GM23338 (cell line): ENCODE measurements at regions not wholly inside any gene's neighbourhood (a gene's known extent, or its start where the extent isn't known, plus 50 kb on each side); places are given as distances from the start of the nearest gene placed in this dataset.

Experiments
- ATAC-seq: fragments of 200-7000 bp; cut with Tn5 transposase; 3 replicates; pipeline ENCODE4 v1.9.1; 2020
- DNase-seq: peaks from one replicate; pipeline ENCODE4 v3.0.0-alpha.2; 2015; ENCODE audit warnings: low spot score
- H2AFZ ChIP-seq: fragments of 200-600 bp; sonication (generic); 2 replicates; pipeline ENCODE4 v1.8.0; 2016; ENCODE audit warnings: antibody characterized with exemption, mild to moderate bottlenecking, moderate library complexity
- H3F3A ChIP-seq: fragments of 200-600 bp; sonication (generic); replicated peaks from 2 replicates; pipeline ENCODE4 v1.8.0; 2017; ENCODE audit warnings: antibody characterized with exemption, mixed run types, low read depth
- H3K27ac ChIP-seq: fragments of 200-600 bp; sonication (generic); 2 replicates; pipeline ENCODE4 v1.6.1; 2016; ENCODE audit warnings: low read depth
- H3K27me3 ChIP-seq: fragments of 200-600 bp; sonication (generic); 2 replicates; pipeline ENCODE4 v1.8.0; 2016; ENCODE audit warnings: mild to moderate bottlenecking, mixed run types, moderate library complexity; ENCODE audit not compliant: insufficient read depth
- H3K36me3 ChIP-seq: fragments of 200-600 bp; sonication (generic); 2 replicates; pipeline ENCODE4 v1.8.0; 2016; ENCODE audit warnings: mild to moderate bottlenecking; ENCODE audit not compliant: insufficient read depth
- H3K4me1 ChIP-seq: fragments of 200-600 bp; sonication (generic); 2 replicates; pipeline ENCODE4 v1.8.0; 2016; ENCODE audit warnings: mild to moderate bottlenecking, moderate library complexity; ENCODE audit not compliant: insufficient read depth
- H3K4me2 ChIP-seq: fragments of 200-600 bp; sonication (generic); 2 replicates; pipeline ENCODE4 v1.7.1; 2017; ENCODE audit warnings: mixed run types
- H3K4me3 ChIP-seq: fragments of 200-600 bp; sonication (generic); 2 replicates; pipeline ENCODE4 v1.6.1; 2016; ENCODE audit warnings: mixed run types
- H3K79me2 ChIP-seq: fragments of 200-600 bp; sonication (generic); replicated peaks from 2 replicates; pipeline ENCODE4 v1.8.0; 2017; ENCODE audit warnings: mild to moderate bottlenecking; ENCODE audit not compliant: insufficient read depth
- H3K9me2 ChIP-seq: fragments of 200-600 bp; sonication (generic); 2 replicates; pipeline ENCODE4 v1.8.0; 2017; ENCODE audit not compliant: insufficient read depth
- H4K20me1 ChIP-seq: fragments of 200-600 bp; sonication (generic); replicated peaks from 2 replicates; pipeline ENCODE4 v1.8.0; 2017; ENCODE audit warnings: mild to moderate bottlenecking; ENCODE audit not compliant: insufficient read depth
- H3K27ac Mint-ChIP-seq: 2 replicates; pipeline ENCODE4 v1.8.0; 2020; ENCODE audit warnings: inconsistent platforms, mild to moderate bottlenecking, moderate library complexity, mixed read lengths
- H3K27me3 Mint-ChIP-seq: 3 replicates; pipeline ENCODE4 v1.8.0; 2022; ENCODE audit warnings: low read depth, mild to moderate bottlenecking, moderate library complexity, mixed read lengths, inconsistent platforms; ENCODE audit not compliant: insufficient read depth, poor library complexity
- H3K36me3 Mint-ChIP-seq: 3 replicates; pipeline ENCODE4 v1.8.0; 2021; ENCODE audit warnings: low read depth, mild to moderate bottlenecking, inconsistent platforms, moderate library complexity, mixed read lengths
- H3K4me1 Mint-ChIP-seq: 3 replicates; pipeline ENCODE4 v1.8.0; 2020; ENCODE audit warnings: mild to moderate bottlenecking, inconsistent platforms, mixed read lengths
- H3K4me3 Mint-ChIP-seq: 3 replicates; pipeline ENCODE4 v1.8.0; 2021; ENCODE audit warnings: moderate library complexity, mild to moderate bottlenecking, inconsistent platforms, mixed read lengths
- H3K9me3 Mint-ChIP-seq: 3 replicates; pipeline ENCODE4 v1.8.0; 2020; ENCODE audit warnings: moderate library complexity, mild to moderate bottlenecking, inconsistent platforms, mixed read lengths
- CREB1 ChIP-seq: fragments of 250-450 bp; sonication (Bioruptor Pico); IDR thresholded peaks from 2 replicates; pipeline ENCODE4 v1.5.0; 2020; ENCODE audit warnings: low read depth, mild to moderate bottlenecking, moderate library complexity
- EZH2 ChIP-seq: fragments of 200-600 bp; sonication (generic); IDR thresholded peaks from one replicate; pipeline ENCODE4 v1.8.0; 2017; ENCODE audit warnings: antibody characterized with exemption, mild to moderate bottlenecking, low read depth; ENCODE audit not compliant: unreplicated experiment
- EZH2phosphoT487 ChIP-seq: fragments of 200-600 bp; sonication (generic); IDR thresholded peaks from one replicate; pipeline ENCODE4 v1.8.1; 2018; ENCODE audit warnings: antibody characterized with exemption; ENCODE audit not compliant: unreplicated experiment
- JUNB ChIP-seq: IDR thresholded peaks from one replicate; pipeline ENCODE4 v1.6.1; 2016; ENCODE audit warnings: antibody characterized with exemption; ENCODE audit not compliant: unreplicated experiment
- NANOG ChIP-seq: IDR thresholded peaks from 2 replicates; pipeline ENCODE4 v1.6.1; 2016; ENCODE audit warnings: antibody characterized with exemption, borderline replicate concordance
- POLR2AphosphoS5 ChIP-seq: IDR thresholded peaks from 2 replicates; pipeline ENCODE4 v1.6.1; 2016; ENCODE audit warnings: antibody characterized with exemption, low read depth
- REST ChIP-seq: IDR thresholded peaks from one replicate; pipeline ENCODE4 v1.6.1; 2018; ENCODE audit warnings: antibody characterized with exemption; ENCODE audit not compliant: unreplicated experiment
- STAT1 ChIP-seq: IDR thresholded peaks from one replicate; pipeline ENCODE4 v1.6.1; 2016; ENCODE audit warnings: antibody characterized with exemption; ENCODE audit not compliant: unreplicated experiment
- ZNF331 ChIP-seq: fragments of 250-450 bp; sonication (Bioruptor Pico); IDR thresholded peaks from 2 replicates; pipeline ENCODE4 v1.5.0; 2020; ENCODE audit warnings: low read depth, mild to moderate bottlenecking, moderate library complexity
- ZNF462 ChIP-seq: fragments of 250-450 bp; sonication (Bioruptor Pico); IDR thresholded peaks from 2 replicates; pipeline ENCODE4 v1.5.0; 2020; ENCODE audit warnings: mild to moderate bottlenecking, moderate library complexity

GRCh38 chr5:67434466-67434865 lies 237.9 kb upstream of the CD180 start:
- peaks cover 8% of the 10 kb centered on the region for H3K9me2 ChIP-seq
- no peaks in the 10 kb centered on the region for H3K4me1 ChIP-seq
- H3K79me2 ChIP-seq: no peaks in the 10 kb centered on the region
- no peaks in the 10 kb centered on the region for H3K27me3 ChIP-seq
- no peaks in the 10 kb centered on the region for H3F3A ChIP-seq
- no peak overlapping the region for H3K27ac Mint-ChIP-seq
- no peak overlapping the region for H3K4me3 Mint-ChIP-seq
- H4K20me1 ChIP-seq: no peaks in the 10 kb centered on the region
- no peaks in the 10 kb centered on the region; the same call in 2 of the 3 replicates for H3K4me1 Mint-ChIP-seq
- no peaks in the 10 kb centered on the region for H3K36me3 Mint-ChIP-seq
- no peak for TF ChIP-seq REST
- no peak for TF ChIP-seq POLR2AphosphoS5
- no peak for TF ChIP-seq CREB1 (CRISPR knock-in tag)
- no peak for TF ChIP-seq STAT1
- no peak for TF ChIP-seq EZH2
- no peak for TF ChIP-seq NANOG
- no peak for TF ChIP-seq ZNF331
- no peak for TF ChIP-seq JUNB
- no peak for TF ChIP-seq ZNF462 (CRISPR knock-in tag)
- TF ChIP-seq EZH2phosphoT487: no peak
- H3K9me3 Mint-ChIP-seq: no peaks in the 10 kb centered on the region
- no peak for DNase-seq
- no peak overlapping the region; the same call in 1 of the 2 replicates for H2AFZ ChIP-seq
- no peaks in the 10 kb centered on the region for H3K36me3 ChIP-seq
- no peak for ATAC-seq
- no peak overlapping the region for H3K4me3 ChIP-seq
- H3K27ac ChIP-seq: no peak overlapping the region
- H3K27me3 Mint-ChIP-seq: peaks cover under 1% of the 10 kb centered on the region
- H3K4me2 ChIP-seq: no peak overlapping the region
